Transverse colon (tissue), 4 donors: ENCODE measurements at regions not wholly inside any gene's neighbourhood (a gene's known extent, or its start where the extent isn't known, plus 50 kb on each side); places are given as distances from the start of the nearest gene placed in this dataset.

Source experiments
- CTCF ChIP-seq, 5 experiments: fragments of 200-600 bp in 3 of 5; fragments of 450-650 bp in 2 of 5; sonication (generic) in 3 of 5; IDR thresholded peaks; 1 replicate in 2 of 5; 2 replicates in 3 of 5; pipeline ENCODE4 v1.5.1; 2016 to 2017; ENCODE audit warnings: antibody characterized with exemption in 5 of 5, inconsistent platforms in 3 of 5, mild to moderate bottlenecking in 2 of 5, moderate library complexity in 1 of 5
- POLR2AphosphoS5 ChIP-seq, 3 donors: sonication (generic); formaldehyde crosslinking; IDR thresholded peaks; one replicate each; pipeline ENCODE4 v1.6.1; 2016; ENCODE audit warnings: antibody characterized with exemption in 3 of 3

GRCh38 chr12:127649961-127650360 lies 617.0 kb upstream of the TMEM132C start:
- TF ChIP-seq POLR2AphosphoS5 (IDR thresholded peaks at IDR 0.05): no peak
- TF ChIP-seq CTCF (IDR thresholded peaks at IDR 0.05): no peak
